Calu3 (cell line): ENCODE measurements at regions not wholly inside any gene's neighbourhood (a gene's known extent, or its start where the extent isn't known, plus 50 kb on each side); places are given as distances from the start of the nearest gene placed in this dataset.
"Not testable (repeated sequence)": the region's sequence is repeated elsewhere in the genome, so short reads cannot be mapped to it uniquely, and the experiment has no call there.

Experiments used
- BruUV-seq: library from RNA; stranded (reverse); fragments of 400-500 nt; replicated peaks from 2 replicates; lab custom pipeline; 2021; lab: Mats Ljungman, UMichigan
- CTCF ChIA-PET: fragments of 300-600 bp; sonication (Branson Sonifier 250); formaldehyde crosslinking; loops from one replicate; lab custom pipeline; 2022; ENCODE audit warnings: antibody characterized with exemption; lab: Charles Lee
- DNase-seq: peaks from one replicate; pipeline ENCODE4 v3.0.0; 2022
- H3K27ac Mint-ChIP-seq: one replicate; pipeline ENCODE4 v1.8.0; 2022; ENCODE audit warnings: mixed read lengths; ENCODE audit not compliant: unreplicated experiment
- H3K27me3 Mint-ChIP-seq: one replicate; pipeline ENCODE4 v1.8.0; 2022; ENCODE audit warnings: mixed read lengths; ENCODE audit not compliant: unreplicated experiment
- H3K36me3 Mint-ChIP-seq: one replicate; pipeline ENCODE4 v1.8.0; 2022; ENCODE audit warnings: mild to moderate bottlenecking, moderate library complexity, mixed read lengths; ENCODE audit not compliant: insufficient read depth, unreplicated experiment
- H3K4me1 Mint-ChIP-seq: one replicate; pipeline ENCODE4 v1.8.0; 2022; ENCODE audit warnings: mild to moderate bottlenecking, low read depth, mixed read lengths; ENCODE audit not compliant: unreplicated experiment
- H3K4me3 Mint-ChIP-seq: one replicate; pipeline ENCODE4 v1.8.0; 2022; ENCODE audit warnings: mild to moderate bottlenecking, low read depth, moderate library complexity, mixed read lengths; ENCODE audit not compliant: unreplicated experiment
- H3K9me3 Mint-ChIP-seq: one replicate; pipeline ENCODE4 v1.8.0; 2022; ENCODE audit warnings: low read depth, mixed read lengths; ENCODE audit not compliant: unreplicated experiment
- CTCF ChIP-seq: fragments of 200-600 bp; IDR thresholded peaks from one replicate; pipeline ENCODE4 v1.8.0; 2022; ENCODE audit warnings: antibody characterized with exemption; ENCODE audit not compliant: unreplicated experiment
- intact Hi-C: fragments of 100-400 bp; cut with micrococcal nuclease; formaldehyde crosslinking; loops from one replicate; pipeline ENCODE4 v1.10.0; 2022; ENCODE audit not compliant: unreplicated experiment

DNA sequence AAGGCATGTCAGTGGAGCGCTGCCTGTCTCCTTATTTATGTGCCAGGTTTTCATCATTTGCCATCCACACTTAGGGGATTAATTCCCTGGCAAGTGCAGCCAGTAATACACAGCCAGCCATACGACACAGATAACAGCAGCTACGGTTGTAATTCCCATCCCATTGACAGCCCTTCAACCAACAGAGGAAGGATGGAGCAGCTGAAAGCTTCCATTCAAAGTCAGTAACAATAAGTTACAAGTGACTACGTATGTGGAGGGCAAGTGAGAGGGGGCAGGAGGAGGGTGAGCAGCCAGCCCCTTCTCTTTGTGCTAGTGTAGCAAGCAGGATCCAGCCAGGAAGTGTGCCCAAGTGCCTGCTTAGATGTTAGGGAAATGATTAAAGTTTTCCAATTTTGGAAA is 53.8 kb upstream of the LYRM9 start:
- CTCF ChIA-PET, result interaction anchor here (0.7 kb wide), 1 partner anchor 34 kb away, joined by 3 read pairs; no protein-coding TSS in a partner anchor
- intact Hi-C loops, result no loop called here
- no peak for TF ChIP-seq CTCF
- Mint-ChIP-seq H3K27ac (no peak overlapping the region), H3K9me3 (no peaks in the 10 kb centered on the region), H3K4me1 (no peaks in the 10 kb centered on the region), H3K36me3 (no peaks in the 10 kb centered on the region), H3K27me3 (peaks cover 65% of the 10 kb centered on the region), H3K4me3 (no peak overlapping the region)
- BruUV-seq, result no TSS peak
- no peak for DNase-seq

- no peak overlapping the region for H3K27ac Mint-ChIP-seq
- peaks cover 73% of the 10 kb centered on the region for H3K27me3 Mint-ChIP-seq
- no peaks in the 10 kb centered on the region for H3K9me3 Mint-ChIP-seq
- CTCF ChIA-PET, result interaction anchor here (0.7 to 0.9 kb wide), 2 partner anchors 55 to 142 kb away, joined by 3 to 4 read pairs; no protein-coding TSS in a partner anchor
- H3K4me3 Mint-ChIP-seq, result no peak overlapping the region
- intact Hi-C loops, result no loop called here
- DNase-seq, result no peak
- no peak for TF ChIP-seq CTCF
- no peaks in the 10 kb centered on the region for H3K36me3 Mint-ChIP-seq
- BruUV-seq, result no TSS peak
- no peaks in the 10 kb centered on the region for H3K4me1 Mint-ChIP-seq
These were observed 56.1 kb upstream of the LYRM9 start for GRCh38 chr17:27949304-27949703.

DNA sequence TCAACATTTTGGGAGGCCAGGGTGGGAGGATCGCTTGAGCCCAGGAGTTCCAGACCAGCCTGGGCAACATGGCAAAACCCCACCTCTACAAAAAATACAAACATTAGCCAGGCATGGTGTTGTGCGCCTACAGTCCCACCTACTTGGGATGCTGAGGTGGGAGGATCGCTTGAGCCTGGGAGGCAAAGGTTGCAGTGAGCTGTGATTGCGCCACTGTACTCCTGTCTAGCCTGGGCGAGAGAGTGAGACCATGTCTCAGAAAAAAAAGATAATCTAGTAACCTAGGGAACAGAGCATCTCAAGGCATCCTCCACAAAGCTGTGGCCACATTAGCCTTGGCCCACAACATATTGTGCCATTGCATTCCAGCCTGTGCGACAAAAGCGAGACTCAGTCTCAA is 57.1 kb upstream of the LYRM9 start:
- DNase-seq, H3K9me3 Mint-ChIP-seq, BruUV-seq, H3K4me3 Mint-ChIP-seq, H3K36me3 Mint-ChIP-seq, H3K4me1 Mint-ChIP-seq, H3K27ac Mint-ChIP-seq, intact Hi-C loops: not testable (repeated sequence)
- peaks cover 73% of the 10 kb centered on the region for H3K27me3 Mint-ChIP-seq
- CTCF ChIA-PET, result interaction anchor here (0.7 kb wide), 1 partner anchor 143 kb away, joined by 4 read pairs; no protein-coding TSS in a partner anchor

DNA sequence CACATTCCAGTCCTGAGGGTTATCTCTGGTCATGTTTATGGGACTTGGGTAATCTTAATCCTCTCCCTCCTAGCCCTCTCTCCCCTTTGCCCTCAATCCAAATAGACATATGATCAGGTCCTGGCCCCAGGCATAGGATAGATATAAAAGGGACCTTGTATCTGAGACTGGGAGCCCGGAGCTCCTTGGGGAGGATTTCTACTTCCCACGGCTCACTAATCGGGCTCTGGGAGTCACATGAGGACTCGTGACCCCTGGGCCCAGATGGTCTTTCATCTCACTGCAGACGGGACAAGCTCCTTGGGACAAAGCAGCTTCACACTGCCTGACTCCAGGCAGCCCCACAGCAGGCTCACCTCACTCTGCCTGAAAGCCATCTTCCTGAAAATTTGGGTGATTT is 57.8 kb upstream of the LYRM9 start:
- CTCF ChIA-PET, result no interaction called here
- H3K4me1 Mint-ChIP-seq, result no peaks in the 10 kb centered on the region
- no peaks in the 10 kb centered on the region for H3K36me3 Mint-ChIP-seq
- intact Hi-C loops, result no loop called here
- H3K9me3 Mint-ChIP-seq, result no peaks in the 10 kb centered on the region
- H3K27me3 Mint-ChIP-seq, result peaks cover 72% of the 10 kb centered on the region
- BruUV-seq, result no TSS peak
- TF ChIP-seq CTCF, result no peak
- H3K4me3 Mint-ChIP-seq, result no peak overlapping the region
- DNase-seq, result no peak
- no peak overlapping the region for H3K27ac Mint-ChIP-seq

DNA sequence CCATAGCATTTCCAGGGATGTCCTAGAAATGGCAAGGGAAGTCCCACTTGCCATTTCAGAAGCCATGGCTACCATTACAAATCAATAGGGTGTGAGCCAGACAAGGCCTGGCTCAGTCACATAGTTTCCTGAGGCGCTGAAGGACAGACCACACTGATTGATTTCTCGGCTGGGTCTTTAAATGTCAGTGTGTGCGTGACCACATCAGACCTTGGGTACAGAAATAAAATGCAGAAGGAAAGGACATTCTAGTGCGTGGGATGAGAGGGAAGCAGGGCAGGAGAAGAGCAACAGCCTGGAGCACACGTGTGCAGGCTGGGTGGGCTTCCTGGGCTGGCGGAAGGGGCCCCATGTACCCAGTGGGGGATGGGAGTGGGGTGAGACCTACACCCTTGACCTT is 58.7 kb upstream of the LYRM9 start:
- Mint-ChIP-seq H3K36me3 (no peaks in the 10 kb centered on the region), H3K27ac (no peak overlapping the region), H3K4me1 (no peaks in the 10 kb centered on the region), H3K4me3 (no peak overlapping the region), H3K27me3 (peaks cover 70% of the 10 kb centered on the region), H3K9me3 (no peaks in the 10 kb centered on the region)
- TF ChIP-seq CTCF, result no peak
- DNase-seq, result no peak
- intact Hi-C loops, result no loop called here
- no TSS peak for BruUV-seq
- CTCF ChIA-PET, result no interaction called here
